GM19452 (cell line): ENCODE measurements at regions not wholly inside any gene's neighbourhood (a gene's known extent, or its start where the extent isn't known, plus 50 kb on each side); places are given as distances from the start of the nearest gene placed in this dataset.
A peak's percentile ranks its signal among the peaks of the same experiment; 100 is the strongest.

Experiments used
- ATAC-seq: cut with Tn5 transposase; IDR thresholded peaks from one replicate; pipeline ENCODE4 v1.9.1; 2021; ENCODE audit not compliant: unreplicated experiment

DNA sequence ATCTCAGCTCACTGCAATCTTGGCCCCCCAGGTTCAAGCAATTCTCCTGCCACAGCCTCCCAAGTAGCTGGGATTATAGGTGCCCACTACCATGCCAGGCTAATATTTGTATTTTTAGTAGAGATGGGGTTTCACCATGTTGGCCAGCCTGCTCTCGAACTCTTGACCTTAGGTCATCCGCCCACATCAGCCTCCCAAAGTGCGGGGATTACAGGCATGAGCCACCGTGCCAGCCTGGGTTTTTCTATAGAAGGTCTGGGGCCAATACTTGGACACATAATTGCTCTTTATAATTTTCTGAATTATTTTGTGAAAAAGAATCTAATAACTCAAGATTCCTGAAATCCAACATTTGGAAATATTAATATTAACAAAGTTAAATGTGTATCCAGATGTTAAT lies 1267.7 kb upstream of the ADGRL4 start:
- ATAC-seq = no peak

DNA sequence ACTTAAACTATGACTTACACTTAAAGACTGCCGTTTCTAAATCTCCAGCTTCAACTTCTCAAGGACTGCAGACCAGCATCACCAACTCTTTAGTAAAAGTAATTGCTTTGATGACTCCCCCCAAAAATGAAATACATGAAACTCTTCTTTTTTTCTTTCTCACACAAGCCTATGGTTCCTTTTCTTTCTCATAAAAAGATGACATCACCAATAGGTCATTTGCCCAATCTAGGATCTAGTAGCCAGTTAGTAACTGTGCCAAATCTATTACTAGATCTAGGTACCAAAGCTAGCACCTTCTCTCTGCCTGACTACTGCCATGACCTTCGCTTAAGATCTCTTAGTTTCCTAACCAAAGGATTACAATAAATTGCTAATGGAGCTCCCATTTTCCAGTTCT lies 1266.0 kb upstream of the ADGRL4 start:
- ATAC-seq = no peak

DNA sequence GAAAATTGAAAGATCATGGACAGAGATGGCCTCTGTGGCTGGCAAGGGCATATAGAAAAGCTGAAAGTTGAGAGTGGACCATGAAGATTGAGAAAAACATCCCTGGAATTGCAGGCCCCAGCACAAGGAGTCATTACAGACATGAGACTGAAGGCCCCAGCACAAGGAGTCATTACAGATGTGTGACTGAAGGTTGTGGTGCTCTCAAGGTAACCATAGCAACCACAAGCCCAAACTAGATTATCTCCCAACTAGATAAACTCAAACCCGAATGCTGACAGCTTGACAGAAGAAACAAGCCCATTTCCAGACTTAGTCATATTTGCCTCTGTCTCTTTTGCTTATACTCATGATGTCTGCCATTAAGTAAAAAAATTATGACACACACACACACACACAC lies 1252.1 kb upstream of the ADGRL4 start:
- ATAC-seq = no peak

DNA sequence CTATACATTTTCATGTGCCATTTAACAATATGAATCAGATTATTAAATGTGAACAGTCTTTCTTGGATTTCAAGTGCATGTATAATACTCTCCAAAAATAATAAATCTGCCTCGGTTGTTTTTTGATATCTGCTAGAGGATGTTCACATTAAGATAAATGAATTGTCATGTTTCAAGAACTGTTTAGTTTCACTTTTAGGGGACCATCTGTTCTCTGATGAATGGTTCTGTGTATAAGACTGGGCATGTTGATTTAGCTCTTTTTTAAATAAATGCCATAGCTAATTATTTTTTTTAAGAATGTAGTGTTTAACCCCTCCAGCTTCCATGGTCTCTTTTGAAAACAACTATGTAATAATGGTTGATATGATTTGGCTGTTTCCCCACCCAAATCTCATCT lies 1245.1 kb upstream of the ADGRL4 start:
- ATAC-seq = no peak

DNA sequence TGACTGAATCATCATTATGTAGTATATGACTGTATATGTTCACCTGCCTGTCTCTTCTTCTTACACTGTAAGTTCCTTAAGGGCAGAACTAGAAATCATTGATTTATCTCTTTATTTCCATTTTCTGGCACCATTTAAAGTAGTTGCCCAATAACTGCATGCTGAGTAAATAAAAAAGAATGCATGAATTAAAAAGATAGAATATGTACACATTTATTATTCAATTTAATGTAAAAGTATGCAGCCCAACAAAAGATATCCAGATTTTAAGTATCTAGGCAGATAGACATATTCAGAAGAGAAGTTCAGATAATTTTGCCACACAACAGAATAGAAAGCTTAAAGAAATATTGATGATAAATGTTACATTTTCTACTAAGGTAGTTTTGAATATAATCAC lies 1244.6 kb upstream of the ADGRL4 start:
- no peak for ATAC-seq

DNA sequence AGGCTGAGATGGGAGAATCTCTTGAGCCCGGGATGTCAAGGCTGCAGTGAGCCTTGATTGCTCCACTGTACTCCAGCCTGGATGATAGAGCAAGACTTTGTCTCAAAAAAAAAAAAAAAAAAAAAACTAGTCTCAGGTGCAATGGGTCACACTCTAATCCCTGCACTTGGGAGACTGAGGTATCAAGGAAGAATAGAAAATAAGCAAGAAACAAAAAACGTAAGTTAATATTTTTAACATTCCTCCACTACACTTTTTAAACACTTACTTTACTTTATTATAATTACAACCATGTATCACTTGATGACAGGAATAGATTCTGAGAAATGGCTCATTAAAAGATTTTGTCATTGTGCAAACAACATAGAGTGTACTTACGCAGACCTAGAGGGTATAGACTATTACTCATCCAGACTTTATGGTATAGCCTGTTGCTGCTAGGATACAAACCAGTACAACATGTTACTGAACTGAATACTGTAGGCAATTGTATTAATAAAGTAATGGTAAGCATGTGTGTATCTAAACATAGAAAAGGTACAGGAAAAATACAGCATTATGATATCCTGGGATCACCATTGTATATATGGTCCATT lies 1244.1 kb upstream of the ADGRL4 start:
- ATAC-seq = no peak

DNA sequence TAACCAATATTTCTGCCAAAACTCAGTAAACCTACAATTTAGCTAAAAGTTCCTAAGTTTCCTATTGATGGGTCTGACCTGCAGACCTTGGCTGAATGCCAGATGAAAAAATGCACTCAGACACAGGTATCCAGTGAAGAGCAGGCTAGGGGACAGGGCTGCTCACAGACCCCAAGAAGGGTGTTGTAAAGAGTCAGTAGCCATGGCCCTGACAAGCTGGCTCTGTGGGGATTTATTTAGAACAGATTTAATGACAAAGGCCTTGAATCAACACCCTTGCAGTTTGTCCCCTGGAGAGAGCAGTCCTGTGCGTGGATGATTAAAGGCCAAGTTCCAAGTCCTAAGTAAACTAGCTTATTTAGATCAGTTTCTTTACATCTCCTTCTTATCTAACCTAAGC lies 1243.2 kb upstream of the ADGRL4 start:
- no peak for ATAC-seq

DNA sequence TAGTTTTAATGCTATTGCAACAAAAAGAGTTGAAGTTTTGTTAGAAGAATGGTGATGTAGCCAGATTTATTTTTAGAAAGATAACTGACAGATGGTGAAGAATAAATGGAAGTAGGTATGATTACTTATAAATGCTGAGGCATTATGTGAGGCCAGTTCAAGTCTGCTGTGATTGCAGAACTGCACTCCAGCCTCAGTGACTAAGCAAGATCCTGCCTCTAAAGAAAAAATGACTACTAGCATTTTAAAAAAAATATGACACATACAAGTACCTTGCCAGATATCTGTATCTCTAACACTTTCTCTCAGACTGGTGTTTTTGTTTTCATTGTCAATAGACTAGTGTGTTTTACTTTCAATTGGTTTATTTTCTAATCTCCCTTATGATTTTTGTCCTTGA lies 1242.4 kb upstream of the ADGRL4 start:
- ATAC-seq = no peak

DNA sequence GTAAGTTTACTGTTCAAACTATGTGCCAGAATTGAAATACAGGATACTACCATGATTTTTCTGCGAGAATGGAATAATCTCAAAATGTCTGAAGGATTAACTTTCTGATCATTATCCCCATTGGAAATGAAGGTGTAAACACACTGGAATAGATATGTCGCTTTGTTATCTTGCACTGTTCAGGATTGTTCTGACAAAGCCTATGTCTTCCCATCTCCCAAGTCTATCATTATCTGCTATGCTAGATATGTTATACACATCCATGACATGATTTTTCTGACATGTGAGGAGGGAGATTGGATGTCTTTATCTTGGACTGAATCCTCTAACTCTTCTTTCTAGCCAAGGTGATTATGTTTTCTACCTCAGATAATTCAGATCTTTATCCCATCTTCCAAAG lies 1239.3 kb upstream of the ADGRL4 start:
- no peak for ATAC-seq

DNA sequence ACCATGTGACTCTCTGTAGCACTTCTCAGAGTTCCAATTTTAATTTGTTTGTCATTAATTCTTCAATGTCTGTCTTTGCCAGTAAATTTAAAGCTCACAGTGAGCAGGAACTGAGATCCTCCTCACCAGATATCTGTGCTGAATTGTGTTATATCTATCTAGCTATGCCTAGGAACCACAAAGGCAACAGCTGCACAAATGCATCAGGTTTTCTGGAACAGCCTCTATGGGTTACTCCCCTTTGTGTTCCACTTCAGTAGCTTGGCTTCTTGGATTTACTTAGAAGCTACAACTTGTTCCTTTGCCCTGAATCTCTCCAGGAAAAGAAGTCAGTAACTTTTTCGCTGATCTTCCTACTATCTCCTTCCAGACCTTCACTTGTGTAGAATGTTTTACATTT lies 1237.8 kb upstream of the ADGRL4 start:
- no peak for ATAC-seq

DNA sequence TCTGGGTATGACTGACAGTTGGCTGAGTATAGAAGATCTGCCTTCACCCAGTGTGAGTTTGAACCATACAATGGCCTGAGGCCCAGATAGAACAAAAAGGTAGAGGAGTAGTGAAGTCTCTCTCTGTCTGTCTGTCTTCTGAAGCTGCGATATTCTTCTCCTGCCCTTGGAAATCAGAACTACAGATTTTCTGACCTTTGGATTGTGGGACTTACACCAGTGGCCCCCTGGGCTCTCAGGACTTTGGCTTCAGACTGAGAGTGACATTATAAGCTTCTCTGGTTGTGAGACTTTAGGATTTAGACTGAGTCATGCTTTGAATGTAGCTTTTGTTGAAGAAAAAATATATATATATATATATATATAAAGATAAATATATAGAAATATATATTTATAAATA lies 1235.0 kb upstream of the ADGRL4 start:
- ATAC-seq = no peak

DNA sequence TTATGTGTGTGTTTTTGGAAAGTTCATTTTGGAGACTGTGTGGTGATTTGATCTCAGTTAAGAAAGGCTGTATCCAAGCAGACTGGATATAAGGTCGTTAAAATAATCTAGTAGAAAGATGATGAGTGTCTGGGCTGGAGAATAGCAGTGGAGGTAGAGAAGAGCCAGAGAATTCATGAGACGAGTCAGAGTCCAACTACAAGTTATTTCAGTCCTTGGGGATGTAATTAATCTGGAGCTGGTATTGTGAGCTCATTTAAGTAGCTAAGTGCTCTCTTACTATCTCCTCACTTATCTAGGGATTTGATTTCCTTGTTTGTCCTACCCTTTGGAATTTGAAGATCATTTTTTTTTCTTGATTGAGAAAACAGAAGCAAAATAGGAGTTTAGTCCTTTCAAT lies 1219.0 kb upstream of the ADGRL4 start:
- no peak for ATAC-seq

DNA sequence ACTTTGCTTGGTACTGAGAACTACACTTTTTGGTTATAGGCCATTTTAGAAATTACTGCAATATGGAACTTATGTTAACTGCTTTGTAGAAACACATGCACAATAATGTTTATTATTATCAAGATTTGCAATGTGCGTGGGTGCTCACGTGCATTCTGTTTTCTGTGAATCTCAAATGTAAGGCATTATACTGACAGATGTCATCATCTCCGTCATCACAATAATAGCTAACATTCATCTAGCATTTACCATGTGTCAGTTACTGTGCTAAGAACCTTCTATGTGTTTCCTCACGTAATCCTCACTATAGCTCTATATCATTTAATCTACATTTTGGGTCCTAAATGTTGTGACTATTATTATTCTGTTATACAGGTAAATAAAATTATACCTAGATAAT lies 1214.8 kb upstream of the ADGRL4 start:
- no peak for ATAC-seq

DNA sequence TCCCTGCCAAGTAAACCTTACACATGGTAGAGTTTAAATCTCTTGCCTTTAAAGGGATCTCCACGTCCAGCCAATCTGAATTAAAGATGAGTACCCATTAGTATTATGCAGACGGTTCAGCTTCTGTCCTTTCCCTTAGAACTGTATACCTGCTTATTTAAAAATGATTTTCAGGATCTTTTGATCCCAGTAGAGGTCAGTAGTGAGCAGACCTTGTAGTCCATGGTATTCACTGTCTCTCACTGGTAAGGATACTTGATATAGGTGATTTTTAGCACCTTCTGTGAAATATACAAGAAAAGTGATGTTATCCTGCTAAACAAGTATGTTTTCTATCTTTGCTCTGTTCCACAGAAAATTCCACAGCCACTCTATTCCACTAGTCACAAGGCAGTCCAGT lies 1211.6 kb upstream of the ADGRL4 start:
- ATAC-seq = no peak

DNA sequence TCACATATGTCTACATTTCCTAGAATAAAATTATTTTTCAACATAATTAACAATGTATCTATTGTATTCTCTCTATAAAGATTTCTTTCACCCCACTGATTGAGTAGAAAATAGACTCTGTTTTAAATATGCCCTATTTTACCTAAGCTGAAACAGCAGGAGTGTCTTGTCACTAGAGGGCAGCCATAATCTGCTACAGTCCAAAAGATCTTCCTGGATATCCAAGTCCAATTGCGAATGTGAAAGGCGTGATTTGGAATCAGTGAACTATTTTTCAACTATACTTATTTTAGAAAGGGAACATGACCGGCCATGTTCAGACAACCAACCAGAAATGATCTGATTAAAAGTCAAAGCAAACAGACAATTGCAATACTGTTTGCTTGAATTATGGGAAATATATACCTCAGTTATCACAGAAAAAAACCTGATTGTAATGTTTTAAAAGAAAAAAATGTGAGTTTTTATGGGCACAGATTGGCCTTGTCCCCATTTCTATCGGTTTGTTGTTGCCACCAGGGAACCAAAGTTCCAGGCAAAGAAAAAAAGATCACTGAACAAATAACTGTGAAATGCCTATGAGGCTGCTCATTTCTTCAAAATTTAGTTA lies 1211.0 kb upstream of the ADGRL4 start:
- no peak for ATAC-seq

DNA sequence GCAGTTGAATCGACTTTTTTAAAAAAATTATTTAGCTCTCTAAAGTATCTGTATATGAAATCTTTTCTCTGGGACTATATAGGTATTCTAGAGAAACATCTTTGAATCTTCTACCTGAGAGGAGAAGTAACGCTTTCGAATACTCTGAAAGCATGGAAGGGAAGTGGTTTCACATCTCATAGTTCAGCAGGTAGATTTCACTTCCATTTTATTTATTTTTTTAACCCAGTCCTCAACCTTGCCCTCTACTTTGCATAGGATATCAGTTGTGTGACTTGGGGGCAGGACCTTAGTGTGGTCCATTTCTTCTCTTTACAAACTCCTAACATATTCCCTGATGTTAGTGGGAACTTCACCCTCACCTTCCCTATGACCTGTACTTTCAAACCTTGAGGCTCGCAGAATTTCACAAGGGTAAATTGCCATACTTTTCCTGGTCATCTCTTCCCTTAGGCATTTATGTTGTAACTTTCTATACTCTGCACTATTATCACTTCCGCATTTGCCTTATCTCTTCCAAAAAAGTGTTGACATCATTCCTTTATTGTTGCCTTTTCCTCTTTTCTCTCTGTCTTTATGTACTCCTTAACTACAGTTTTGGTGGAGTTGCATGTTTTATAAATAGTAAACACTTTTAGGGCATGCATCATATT lies 1208.5 kb upstream of the ADGRL4 start:
- peak; percentile 63 for ATAC-seq

DNA sequence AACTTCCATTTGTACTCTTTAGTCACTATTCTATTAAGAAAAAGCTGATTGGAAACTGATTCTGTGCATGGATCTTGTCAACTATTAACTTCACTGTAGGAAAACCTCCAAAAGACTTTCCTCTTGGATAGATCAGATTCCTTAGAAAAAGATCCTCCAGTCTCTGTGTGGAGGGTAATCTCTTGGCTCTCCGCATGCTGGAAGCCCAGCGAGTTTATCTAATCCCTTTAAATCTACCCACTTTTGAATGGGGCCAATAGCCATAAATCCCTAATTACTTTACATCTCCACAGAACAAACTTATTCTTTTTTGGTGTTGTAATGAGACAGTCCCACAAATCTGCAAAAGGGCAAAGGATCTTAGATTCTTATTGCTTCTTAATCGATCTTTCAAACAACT lies 1206.4 kb upstream of the ADGRL4 start:
- ATAC-seq = no peak

DNA sequence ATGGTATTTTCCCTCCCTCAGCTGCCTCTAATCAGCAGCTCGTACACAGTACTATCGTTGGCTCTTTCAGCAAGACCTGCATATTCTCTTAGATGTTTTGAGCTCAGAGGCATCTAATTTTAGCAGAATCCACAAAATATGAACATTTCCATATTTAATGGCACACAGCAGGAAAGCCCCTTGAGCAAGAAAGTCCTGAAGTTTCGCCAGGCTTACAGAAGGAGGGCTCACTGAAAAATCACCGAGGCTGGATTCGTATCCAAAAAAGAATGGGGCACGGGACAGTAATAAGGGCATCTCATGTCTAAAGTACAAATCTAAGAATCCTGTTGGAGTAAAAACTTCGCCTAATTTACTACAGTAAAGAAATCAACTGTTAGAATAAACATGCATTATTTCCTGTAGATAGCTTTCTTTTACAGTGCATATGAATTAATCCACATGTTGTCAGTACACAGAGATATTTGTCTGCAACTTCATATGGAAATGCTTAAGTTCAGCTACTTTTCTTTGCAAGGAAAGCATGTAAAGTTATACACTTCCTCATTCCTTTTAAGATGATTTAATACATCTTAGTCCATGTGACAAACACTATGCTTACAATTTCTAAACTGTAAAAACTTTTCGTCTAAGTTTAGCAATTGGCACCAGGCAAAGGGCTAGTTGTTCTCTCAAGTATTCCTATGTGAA lies 1205.3 kb upstream of the ADGRL4 start:
- no peak for ATAC-seq

DNA sequence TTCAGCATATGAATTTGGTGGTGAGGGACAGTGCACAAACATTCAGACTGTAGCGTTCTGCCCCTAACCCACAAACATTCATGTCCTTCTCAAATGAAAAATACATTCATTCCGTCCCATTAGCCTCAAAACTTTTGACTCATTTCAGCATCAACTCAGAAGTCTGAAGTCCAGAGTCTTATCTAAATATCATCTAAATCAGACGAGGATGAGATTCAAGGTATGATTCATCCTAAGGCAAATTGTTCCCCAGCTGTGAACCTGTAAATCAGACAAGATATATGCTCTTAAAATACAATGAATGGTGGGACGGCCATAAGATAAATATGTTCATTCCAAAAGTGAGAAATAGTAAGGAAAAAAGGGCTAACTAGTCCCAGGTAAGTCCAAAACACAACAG lies 1195.6 kb upstream of the ADGRL4 start:
- ATAC-seq = no peak

DNA sequence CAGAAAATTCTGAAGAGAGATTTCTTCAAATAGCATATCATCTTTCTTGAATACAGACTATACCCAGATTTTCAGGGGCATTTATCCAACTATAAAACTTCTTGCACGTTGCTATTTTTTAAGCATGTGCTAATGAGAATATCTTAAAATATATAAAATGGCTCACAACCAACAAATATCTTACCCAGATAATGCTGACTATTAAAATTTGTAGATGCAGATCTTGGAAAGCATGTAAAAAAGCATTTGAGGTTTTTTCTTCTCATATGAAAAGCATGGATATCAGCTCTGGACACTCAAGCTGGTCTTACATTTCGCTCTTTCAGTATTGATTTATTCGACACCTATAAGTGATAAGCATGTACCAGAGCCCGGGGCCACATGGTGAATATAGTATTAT lies 1187.7 kb upstream of the ADGRL4 start:
- no peak for ATAC-seq

DNA sequence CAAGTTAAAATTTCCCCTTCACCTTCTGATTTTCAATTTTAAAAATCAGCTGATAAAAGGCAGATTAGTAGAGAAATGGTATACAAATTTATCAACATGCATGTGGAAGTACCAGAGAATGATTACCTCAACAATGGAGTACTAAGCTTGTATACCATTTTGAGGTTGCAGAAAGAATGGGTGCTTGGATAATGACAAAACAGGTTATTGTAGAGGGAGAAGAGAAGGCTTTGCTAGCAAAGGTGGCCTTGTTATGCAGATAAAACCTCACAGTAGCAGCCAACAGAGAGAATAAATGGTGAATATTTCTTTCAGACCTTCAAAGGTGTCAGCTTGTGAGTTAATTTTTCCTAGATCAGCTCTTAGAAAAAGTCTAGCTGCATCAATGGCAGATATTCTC lies 1174.9 kb upstream of the ADGRL4 start:
- ATAC-seq = no peak

DNA sequence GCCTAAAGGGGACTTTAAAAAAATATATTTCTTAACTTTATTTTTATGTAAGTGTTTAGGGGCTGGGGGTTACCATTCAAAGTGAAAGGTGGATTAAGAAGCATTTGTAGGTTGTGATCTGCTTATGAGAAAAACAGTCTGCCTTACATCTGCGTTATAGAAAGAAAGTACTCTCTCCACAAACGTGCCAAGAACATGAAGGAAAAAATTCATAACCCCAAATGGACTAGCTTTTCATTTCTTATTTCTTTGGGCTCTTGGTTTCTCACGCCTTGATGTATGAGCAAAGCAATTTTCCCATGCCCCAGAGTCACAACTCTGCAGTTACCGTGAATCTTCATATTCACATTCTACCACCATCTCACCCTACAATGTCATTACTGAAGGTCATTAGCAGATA lies 1165.1 kb upstream of the ADGRL4 start:
- ATAC-seq = no peak
